Bronchial epithelial cell (primary cell): ENCODE measurements at regions not wholly inside any gene's neighbourhood (a gene's known extent, or its start where the extent isn't known, plus 50 kb on each side); places are given as distances from the start of the nearest gene placed in this dataset.
"Not testable (repeated sequence)": the region's sequence is repeated elsewhere in the genome, so short reads cannot be mapped to it uniquely, and the experiment has no call there.

Source experiments
- DNase-seq: peaks from one replicate; pipeline ENCODE4 v3.0.0-alpha.2; 2010; ENCODE audit warnings: low read depth
- FAIRE-seq: peaks from 2 replicates; lab custom pipeline; 2011; peaks lifted over from hg19 to GRCh38; lab: Jason Lieb, UNC
- H3K27me3 ChIP-seq: 2 replicates; pipeline ENCODE4 v1.5.1; 2011; ENCODE audit warnings: low read length; ENCODE audit not compliant: control insufficient read depth, insufficient read depth
- H3K36me3 ChIP-seq: 2 replicates; pipeline ENCODE4 v1.5.1; 2011; ENCODE audit warnings: low read length; ENCODE audit not compliant: control insufficient read depth, insufficient read depth
- H3K4me3 ChIP-seq: 2 replicates; pipeline ENCODE4 v1.5.1; 2011; ENCODE audit warnings: mild to moderate bottlenecking, low read depth, low read length, control low read depth
- CTCF ChIP-seq: IDR thresholded peaks from 2 replicates; pipeline ENCODE4 v1.5.1; 2011; ENCODE audit warnings: mild to moderate bottlenecking, moderate library complexity, low read length, control low read depth, inconsistent platforms; ENCODE audit not compliant: insufficient read depth, severe bottlenecking

DNA sequence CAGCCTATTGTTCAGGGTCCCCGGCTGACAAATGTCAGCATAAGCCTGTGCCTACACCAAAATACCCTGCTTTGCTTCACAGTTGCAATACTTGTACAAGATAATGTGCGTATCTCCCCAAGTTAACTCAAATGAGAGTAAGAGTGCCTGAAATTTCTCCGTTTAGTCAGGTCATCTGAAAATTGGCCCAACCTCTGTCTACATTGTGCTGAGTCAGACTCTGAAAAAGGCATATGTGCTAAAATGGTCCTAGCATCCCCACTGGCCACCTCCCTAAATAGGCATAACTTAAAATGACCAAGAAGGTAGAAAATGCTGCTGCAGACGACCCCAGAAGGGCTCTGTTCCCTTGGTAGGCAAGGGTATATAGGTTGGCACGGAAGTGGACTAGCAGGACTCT is 1653.8 kb upstream of the DDX18 start:
- no peak for TF ChIP-seq CTCF
- DNase-seq: no peak
- FAIRE-seq: no peak
- Histone ChIP-seq H3K4me3 (no peak overlapping the region), H3K27me3 (no peaks in the 10 kb centered on the region), H3K36me3 (no peaks in the 10 kb centered on the region)

DNA sequence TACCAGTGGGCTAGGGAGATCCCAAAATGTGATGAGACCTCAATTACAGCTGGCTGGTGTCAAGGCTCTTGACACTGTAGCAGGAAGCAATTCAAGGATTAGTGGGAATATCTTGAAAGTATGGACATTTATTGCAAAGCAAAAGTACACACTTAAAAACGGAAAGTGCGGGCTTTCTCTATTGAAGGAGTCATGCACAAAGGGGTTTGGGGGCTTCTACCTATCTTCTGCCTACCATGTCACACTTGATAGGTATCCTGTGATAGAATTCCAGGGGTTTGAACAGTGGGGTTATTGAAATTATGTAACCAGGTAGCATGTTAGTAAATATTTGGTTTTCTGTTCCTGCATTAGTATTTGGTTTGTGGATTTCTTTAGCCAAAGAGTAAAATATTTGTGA is 1652.1 kb upstream of the DDX18 start:
- FAIRE-seq: no peak

DNA sequence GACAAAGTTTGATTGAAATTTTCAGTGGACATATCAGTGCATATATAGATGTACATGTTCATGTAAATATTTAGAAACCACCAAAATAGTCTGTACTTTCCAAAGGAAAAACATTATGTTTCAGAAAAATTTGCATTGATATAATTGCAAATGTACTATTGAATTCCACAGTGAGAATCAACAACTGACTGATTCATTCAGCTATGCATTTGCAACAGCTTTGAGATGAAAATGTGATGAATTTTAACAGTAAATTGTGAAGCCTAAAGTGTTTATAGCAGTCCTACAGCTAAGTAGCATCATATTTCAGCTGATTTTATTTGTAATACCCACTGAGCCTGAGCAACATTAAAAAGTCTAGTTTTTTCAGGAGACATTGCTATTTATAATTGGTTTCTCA is 1647.4 kb upstream of the DDX18 start:
- no peak for TF ChIP-seq CTCF
- no peak for FAIRE-seq
- Histone ChIP-seq H3K27me3 (no peaks in the 10 kb centered on the region), H3K4me3 (no peak overlapping the region), H3K36me3 (no peaks in the 10 kb centered on the region)
- DNase-seq: no peak

More for the DNA sequence above, 1652.1 kb upstream of the DDX18 start:
- DNase-seq: no peak
- Histone ChIP-seq H3K36me3 (no peaks in the 10 kb centered on the region), H3K4me3 (no peak overlapping the region), H3K27me3 (no peaks in the 10 kb centered on the region)
- no peak for TF ChIP-seq CTCF

GRCh38 chr2:116180072-116180471 is 1634.4 kb upstream of the DDX18 start:
- DNase-seq (no peak), FAIRE-seq (no peak)
- H3K27me3 ChIP-seq: no peaks in the 10 kb centered on the region
- no peak for TF ChIP-seq CTCF
- no peaks in the 10 kb centered on the region for H3K36me3 ChIP-seq
- H3K4me3 ChIP-seq: no peak overlapping the region

GRCh38 chr2:116190684-116191083 is 1623.8 kb upstream of the DDX18 start:
- not testable (repeated sequence) for H3K27me3 ChIP-seq, DNase-seq, H3K4me3 ChIP-seq, H3K36me3 ChIP-seq, FAIRE-seq

- TF ChIP-seq CTCF: no peak
- FAIRE-seq (no peak), DNase-seq (no peak)
- no peaks in the 10 kb centered on the region for H3K36me3 ChIP-seq
- no peaks in the 10 kb centered on the region for H3K27me3 ChIP-seq
- no peak overlapping the region for H3K4me3 ChIP-seq
Observed at GRCh38 chr2:116200086-116200485, 1614.4 kb upstream of the DDX18 start.

GRCh38 chr2:116211719-116212118 is 1602.8 kb upstream of the DDX18 start:
- no peak for FAIRE-seq
- TF ChIP-seq CTCF: no peak

More at GRCh38 chr2:116211719-116212118, 1602.8 kb upstream of the DDX18 start:
- no peaks in the 10 kb centered on the region for H3K36me3 ChIP-seq
- no peaks in the 10 kb centered on the region for H3K27me3 ChIP-seq
- H3K4me3 ChIP-seq: no peak overlapping the region
- no peak for DNase-seq
